ENCODE measurements at regions not wholly inside any gene's neighbourhood (a gene's known extent, or its start where the extent isn't known, plus 50 kb on each side); places are given as distances from the start of the nearest gene placed in this dataset.
A peak's percentile ranks its signal among the peaks of the same experiment; 100 is the strongest.
"Not testable (repeated sequence)": the region's sequence is repeated elsewhere in the genome, so short reads cannot be mapped to it uniquely, and the experiment has no call there.

DNA sequence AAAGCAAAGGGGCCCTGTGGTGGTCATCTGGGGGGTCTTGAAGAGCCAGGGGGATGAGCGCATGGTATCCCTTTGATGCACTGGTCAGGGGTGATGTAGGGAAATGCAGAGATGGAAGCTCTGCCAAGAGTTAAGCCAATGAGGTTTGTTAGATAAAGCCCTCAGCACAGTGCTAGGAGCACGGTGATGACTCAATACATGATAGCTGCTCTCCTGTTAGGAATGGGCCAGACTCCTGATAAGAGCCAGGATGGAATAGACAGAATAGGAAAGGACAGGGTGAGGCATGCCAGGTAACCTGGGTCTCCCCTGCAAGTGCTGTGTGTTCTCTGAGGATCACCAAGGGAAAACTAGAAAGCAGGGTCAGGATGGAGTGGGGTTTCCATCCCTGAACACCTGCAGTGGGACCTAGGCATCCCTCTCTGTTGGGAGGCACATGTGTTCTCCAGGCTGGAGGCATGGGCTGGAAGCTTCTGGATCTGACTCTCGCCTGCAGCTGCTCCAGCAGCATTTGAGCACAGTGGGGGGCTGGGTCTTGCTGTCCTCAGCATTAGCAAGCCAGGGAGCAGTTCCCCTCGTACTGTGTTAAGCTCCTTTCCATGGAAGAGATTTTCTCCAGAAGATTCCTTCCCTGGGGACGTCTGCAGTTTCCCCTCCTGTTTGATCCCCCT lies 71.8 kb upstream of the TIAM2 start:
- no peak for DNase-seq (ENCODE audit: low spot score)

DNA sequence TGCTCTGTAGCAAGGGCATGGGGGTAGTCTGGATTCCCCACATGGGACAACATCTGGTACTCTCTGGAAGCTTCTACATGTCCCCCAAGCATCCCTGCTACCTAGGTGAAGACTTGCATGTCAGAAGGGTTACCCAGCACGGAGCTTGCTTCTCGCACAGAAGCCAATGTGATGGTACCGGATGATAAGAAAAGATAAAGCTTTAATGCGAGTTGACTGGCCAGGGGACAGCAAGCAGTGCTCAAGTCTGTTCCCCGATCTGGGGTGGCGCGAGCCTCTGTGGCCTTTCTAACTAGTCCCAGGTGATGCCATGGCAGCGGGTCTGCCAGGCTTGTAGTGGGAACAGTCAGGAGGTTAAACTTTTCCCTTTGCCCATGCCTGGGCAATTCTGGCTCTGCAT lies 70.0 kb upstream of the TIAM2 start:
- DNase-seq (ENCODE audit: low spot score): no peak

DNA sequence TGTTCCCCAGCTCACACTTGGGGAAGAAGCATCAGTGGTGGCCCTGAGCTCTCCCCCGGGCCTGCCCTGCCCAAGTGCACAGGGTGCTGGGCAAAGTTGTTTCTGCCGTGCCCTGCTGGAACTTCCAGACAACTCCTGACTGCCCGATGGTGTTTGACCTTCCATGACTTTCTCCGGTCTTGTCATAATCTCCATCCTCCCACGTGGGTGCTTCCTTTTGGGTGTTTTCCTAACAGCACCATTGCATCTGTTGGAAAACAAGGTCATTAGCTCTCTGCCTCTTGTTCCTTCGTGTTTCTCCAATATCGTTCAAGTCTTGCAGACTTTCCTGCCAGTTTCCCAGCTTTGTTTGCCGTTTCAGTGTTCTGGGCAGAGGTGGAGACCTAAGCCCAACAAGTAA lies 68.7 kb upstream of the TIAM2 start:
- DNase-seq (ENCODE audit: low spot score): no peak

DNA sequence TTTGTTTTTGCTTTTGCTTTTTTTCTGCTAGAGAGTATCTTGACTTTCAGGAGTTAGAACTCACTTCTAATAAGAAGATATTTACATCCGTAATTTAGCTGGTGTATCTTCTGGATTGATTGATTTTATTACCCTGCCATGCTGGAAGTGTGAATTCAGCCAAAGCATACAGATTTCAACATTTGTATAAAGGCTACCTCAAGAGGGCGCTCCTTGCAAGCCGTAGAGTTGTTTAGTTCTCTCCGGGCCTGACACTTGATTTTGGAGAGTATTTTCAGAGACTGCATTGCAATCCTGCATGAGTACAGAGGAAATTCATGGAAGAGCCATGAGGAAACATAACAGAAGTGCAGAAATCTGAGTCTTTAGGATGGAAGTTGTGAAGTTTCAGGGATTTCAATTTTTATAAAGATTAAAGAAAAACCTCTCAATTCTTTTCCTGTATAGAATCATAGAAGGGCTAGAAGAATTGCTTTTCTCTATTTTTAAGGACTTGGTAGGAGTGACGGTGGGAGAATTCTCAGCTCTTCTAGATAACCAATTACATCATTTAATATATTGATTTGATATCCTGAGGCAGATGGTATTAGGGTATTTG lies 66.7 kb upstream of the TIAM2 start:
- peak; percentile 56 for DNase-seq (ENCODE audit: low spot score)

DNA sequence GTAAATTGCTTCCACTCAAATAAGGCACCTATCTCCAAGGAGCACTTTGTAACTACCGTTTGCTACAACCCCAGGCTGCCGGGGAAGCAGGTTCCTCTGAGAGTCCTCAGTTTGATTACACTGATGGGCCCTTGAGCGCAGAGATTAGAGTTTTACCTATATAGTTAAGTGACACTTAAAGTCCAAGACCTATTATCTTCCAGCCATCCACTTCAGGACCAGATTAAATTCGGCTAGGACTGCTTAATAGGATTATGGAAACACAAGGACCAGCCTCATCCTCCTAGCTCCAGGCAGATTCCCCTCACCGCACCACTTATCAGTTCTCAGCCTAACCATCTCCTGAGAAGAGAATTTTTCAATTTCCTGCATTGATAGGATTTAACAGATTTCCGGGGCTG lies 64.7 kb upstream of the TIAM2 start:
- DNase-seq (ENCODE audit: low spot score): no peak

DNA sequence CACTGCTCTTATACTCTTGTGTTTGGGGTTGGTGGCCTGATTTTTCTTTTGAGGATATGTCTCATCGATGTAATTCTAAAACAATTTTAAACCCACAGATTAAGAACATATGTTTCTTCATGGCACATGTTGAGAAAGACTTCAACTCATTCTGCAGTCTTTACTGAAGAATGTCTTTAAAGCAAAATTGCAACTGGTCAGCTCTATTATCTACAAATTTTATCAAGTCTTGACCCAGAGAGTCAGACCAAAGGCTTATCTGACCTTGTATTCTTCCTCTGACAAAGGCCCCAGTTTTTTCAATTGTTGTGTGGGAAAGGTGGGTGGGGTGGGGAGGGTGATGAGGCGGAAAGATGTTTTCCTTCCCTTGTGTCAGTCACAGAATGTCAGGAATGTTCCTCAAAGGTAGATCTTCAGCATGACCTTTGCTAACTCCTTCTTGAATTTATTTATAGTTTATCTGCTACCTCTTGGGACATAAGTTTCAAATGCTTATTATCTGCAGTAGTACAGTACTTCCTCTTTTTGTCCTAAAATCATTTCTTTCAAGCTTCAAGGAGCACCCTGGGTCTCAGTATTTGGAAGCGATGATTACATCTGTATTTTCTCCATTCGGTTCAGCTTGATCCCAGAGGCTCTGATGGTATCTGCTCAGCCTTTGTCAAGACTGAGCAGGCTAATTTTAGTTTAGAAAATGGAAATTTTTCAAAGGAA lies 63.2 kb upstream of the TIAM2 start:
- DNase-seq (ENCODE audit: low spot score): peak; percentile 53

DNA sequence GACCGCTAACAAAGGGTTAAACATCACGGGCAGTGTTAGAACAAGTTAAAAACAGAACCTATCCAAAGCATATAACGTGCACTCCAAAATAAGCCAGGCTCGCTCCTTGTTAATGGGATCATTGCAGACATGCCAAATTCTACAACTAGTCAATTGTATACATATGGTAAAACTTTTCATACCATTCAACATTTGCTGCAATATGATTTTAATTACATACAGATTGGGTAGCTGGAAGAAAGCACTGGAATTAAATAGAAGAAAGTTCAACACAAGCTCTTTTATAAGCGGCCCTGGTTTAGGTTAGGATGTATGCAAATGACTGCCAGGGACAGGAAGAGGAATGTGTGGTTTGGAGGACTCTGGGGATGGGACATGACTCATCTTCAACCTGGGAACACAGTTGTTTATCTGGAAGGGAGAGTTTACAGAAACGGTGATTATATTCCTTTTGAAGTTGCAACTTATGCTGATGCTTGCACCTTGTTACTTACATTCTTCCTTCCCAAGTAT lies 62.5 kb upstream of the TIAM2 start:
- peak; percentile 94 for DNase-seq (ENCODE audit: low spot score)

DNA sequence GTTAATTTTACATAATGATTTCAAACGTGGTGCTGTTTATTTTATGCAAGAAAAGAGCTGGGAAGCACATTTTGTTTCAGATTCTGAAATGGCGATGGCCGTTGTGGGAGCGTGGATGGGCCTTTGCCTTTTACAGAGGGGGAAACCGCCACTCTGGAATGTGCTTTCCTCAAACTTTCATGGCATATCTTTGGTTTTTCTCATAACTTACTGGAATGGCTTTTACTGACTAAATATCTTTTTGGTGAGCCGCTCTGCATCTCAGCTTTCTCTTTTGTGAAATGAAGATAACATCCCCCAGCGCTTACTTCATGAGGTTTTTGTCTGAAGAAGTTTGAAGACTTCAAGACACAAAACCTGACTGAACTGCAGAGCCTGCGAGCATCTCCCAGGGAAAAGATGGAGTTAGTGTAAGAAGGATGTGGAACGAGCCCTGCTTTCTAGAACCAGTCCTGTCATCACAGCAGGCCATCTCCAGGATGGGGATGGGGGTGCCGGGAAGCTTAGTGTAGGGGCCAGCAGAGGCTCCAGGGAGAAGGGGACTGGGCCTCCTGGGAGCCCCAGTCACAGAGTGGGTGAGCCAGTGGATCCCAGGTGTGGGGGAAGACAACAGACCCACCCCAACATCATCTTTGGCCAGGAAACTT lies 61.8 kb upstream of the TIAM2 start:
- no peak for DNase-seq (ENCODE audit: low spot score)

DNA sequence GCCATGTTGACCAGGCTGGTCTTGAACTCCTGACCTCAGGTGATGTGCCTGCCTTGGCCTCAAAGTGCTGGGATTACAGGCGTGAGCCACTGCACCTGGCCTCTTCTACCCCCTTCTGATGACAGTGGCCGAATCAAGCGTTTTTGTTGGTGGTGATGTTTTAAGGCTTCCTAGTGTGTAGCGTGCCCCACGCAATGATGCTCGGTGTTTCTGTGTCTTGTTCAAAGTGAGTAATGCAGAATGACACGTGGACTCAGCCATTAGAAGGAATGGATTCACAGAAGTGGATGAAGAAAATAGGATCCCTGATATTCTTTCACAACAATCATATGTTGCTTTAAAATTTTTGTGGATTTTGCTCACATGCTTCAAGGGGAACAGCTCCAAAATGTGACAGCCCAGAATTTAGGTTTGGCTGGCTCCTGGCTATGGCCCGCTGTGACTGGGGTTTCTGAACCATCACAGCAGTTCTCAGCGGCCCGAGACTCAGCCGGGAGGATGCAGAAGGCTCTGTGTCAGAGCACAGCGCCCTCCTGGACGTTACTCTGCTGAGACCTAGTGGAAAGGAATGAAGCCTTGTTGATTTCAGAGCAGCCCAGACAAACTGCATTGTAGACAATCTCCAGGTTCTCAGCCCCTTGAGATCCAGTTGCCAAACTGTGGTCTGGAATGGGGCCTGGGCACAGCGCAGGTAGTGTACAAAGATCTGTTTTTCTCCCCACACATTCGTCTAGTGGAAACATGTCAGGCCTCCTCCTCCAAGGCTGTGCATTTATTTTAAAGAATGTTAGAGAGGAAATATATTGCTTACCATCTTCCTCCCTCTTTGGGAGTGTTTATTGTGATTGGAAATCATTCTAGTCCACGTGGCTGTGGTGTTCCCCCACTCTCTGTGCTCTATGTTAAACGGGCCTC lies 57.6 kb upstream of the TIAM2 start:
- DNase-seq (ENCODE audit: low spot score): no peak

DNA sequence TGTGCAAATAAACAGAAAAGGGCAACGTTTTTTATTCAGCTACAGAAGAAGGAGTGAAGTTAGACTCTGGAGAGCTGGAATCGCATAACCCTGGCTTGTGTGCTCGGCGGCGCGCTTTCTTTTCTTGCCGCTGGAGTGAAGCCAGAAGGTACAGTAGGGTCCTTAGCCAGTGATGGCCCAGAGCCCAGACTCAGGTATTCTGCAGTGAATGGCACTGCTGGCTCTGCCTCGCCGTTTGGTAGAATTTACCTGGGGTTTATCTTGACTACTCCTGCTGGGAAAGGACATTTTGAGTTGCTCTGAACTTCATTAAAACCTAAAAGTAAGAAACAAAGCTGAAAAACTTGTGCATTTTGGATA lies 56.9 kb upstream of the TIAM2 start:
- DNase-seq (ENCODE audit: low spot score): no peak

DNA sequence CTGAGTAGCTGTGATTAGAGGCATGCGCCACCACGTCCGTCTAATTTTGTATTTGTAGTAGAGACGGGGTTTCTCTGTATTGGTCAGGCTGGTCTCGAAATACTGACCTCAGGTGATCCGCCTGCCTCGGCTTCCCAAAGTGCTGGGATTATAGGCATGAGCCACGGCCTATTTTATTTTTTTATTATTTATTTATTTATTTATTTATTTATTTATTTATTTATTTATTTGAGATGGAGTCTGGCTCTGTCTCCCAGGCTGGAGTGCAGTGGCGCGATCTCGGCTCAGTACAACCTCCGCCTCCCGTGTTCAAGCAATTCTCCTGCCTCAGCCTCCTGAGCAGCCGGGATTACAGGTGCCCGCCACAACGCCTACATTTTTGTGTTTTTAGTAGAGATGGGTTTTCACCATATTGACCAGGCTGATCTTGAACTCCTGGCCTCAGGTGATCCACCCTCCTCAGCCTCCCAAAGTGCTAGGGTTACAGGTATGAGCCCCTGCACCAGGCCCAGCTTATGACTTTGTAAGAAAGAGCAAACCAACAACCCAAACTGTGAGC lies 56.3 kb upstream of the TIAM2 start:
- not testable (repeated sequence) for DNase-seq (ENCODE audit: low spot score)

DNA sequence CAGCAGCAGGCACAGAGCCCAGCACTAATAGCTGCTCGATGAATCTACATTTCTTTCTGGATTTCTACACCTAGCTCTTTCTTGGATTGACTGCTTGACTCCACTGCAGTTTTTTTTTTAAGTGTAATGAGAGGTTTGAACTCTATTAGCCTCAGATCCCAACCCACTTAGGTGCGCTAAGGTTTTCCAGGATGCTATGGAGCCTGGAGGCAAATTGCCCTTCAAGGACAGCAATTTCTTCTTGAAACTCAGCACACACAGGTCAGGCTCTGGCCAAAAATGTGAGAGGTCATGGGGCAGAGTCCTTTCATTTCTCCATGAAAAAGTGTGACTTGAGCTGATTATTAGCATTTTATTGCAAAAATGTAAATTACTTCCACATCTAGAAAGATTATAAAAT lies 52.3 kb upstream of the TIAM2 start:
- no peak for DNase-seq (ENCODE audit: low spot score)

DNA sequence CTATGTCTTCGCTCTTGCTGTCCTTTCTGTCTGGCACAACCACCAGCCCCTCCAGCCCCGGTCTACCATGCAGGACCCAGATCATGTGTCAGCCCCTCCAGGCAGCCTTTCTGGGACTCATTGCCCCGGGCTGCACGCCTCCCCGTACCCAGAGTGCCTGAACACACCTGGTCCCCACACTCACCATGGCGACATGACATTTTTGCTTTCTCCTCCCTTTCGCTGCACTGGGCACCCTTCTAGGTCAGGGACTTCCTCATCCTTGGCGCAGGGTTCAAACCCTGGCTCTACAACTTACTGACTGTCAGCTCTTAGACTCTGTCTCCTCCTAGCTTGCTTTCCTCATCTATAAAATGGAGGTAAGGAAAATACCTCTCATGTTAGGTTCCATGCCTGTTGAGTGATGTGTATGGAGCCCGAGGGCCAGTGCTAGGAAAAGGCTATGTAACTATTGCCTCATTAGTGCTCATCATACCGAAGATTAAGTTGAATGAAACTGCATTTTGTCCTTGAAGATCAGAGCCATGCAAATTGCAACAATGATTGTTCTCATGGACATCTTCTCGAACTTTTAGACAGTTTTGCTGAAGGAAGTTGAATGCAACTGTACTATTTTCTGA lies 49.7 kb upstream of the TIAM2 start:
- DNase-seq (ENCODE audit: low spot score): no peak
